WTC11 (cell line): ENCODE measurements at regions not wholly inside any gene's neighbourhood (a gene's known extent, or its start where the extent isn't known, plus 50 kb on each side); places are given as distances from the start of the nearest gene placed in this dataset.

Experiments used
- ATAC-seq: fragments of 200-7000 bp; cut with Tn5 transposase; 2 replicates; pipeline ENCODE4 v1.10.0; 2021; ENCODE audit warnings: mild to moderate bottlenecking, moderate library complexity
- CTCF ChIA-PET: fragments of 300-600 bp; sonication (Branson Sonifier 250); formaldehyde crosslinking; loops from one replicate; lab custom pipeline; 2021; ENCODE audit warnings: antibody characterized with exemption; lab: Charles Lee
- POLR2A ChIA-PET: fragments of 350-600 bp; sonication (Branson Sonifier 250); formaldehyde crosslinking; loops from one replicate; lab custom pipeline; 2021; ENCODE audit warnings: antibody characterized with exemption; lab: Charles Lee
- DNase-seq: peaks from one replicate; pipeline ENCODE4 v3.0.0; 2021; ENCODE audit warnings: low spot score
- H3K27ac Mint-ChIP-seq: 2 replicates; pipeline ENCODE4 v1.8.0; 2021; ENCODE audit warnings: mixed read lengths
- H3K27me3 Mint-ChIP-seq: 2 replicates; pipeline ENCODE4 v1.8.0; 2021; ENCODE audit warnings: low read depth, mild to moderate bottlenecking, moderate library complexity, mixed read lengths
- H3K36me3 Mint-ChIP-seq: 2 replicates; pipeline ENCODE4 v1.8.0; 2021; ENCODE audit warnings: mixed read lengths
- H3K4me1 Mint-ChIP-seq: 2 replicates; pipeline ENCODE4 v1.8.0; 2022; ENCODE audit warnings: mixed read lengths
- H3K4me3 Mint-ChIP-seq: 2 replicates; pipeline ENCODE4 v1.8.0; 2021; ENCODE audit warnings: mild to moderate bottlenecking, moderate library complexity, mixed read lengths
- H3K9me3 Mint-ChIP-seq: 2 replicates; pipeline ENCODE4 v1.8.0; 2021; ENCODE audit warnings: mixed read lengths
- ATF3 ChIP-seq: sonication (generic); formaldehyde crosslinking; conservative IDR thresholded peaks from 2 replicates; pipeline ENCODE4 v1.8.1; 2022; ENCODE audit warnings: mild to moderate bottlenecking, missing genetic modification reagents
- CBFB ChIP-seq: sonication (generic); formaldehyde crosslinking; IDR thresholded peaks from 2 replicates; pipeline ENCODE4 v1.8.1; 2022; ENCODE audit warnings: mild to moderate bottlenecking, low read depth, missing genetic modification reagents
- CREM ChIP-seq: sonication (generic); formaldehyde crosslinking; IDR thresholded peaks from 2 replicates; pipeline ENCODE4 v1.8.1; 2022; ENCODE audit warnings: mild to moderate bottlenecking, missing genetic modification reagents, moderate library complexity
- EMX1 ChIP-seq: fragments of 250-450 bp; sonication (Bioruptor Pico); IDR thresholded peaks from 2 replicates; pipeline ENCODE4 v1.8.0; 2021; ENCODE audit warnings: mild to moderate bottlenecking
- GRHL2 ChIP-seq: fragments of 250-450 bp; sonication (Bioruptor Pico); IDR thresholded peaks from 2 replicates; pipeline ENCODE4 v1.8.0; 2022; ENCODE audit warnings: mild to moderate bottlenecking, moderate library complexity; ENCODE audit not compliant: insufficient replicate concordance, severe bottlenecking
- NFE2L1 ChIP-seq: sonication (generic); formaldehyde crosslinking; IDR thresholded peaks from 2 replicates; pipeline ENCODE4 v1.8.1; 2023; ENCODE audit warnings: missing genetic modification reagents
- NR2C2 ChIP-seq: sonication (generic); formaldehyde crosslinking; IDR thresholded peaks from 2 replicates; pipeline ENCODE4 v1.8.0; 2022; ENCODE audit warnings: mild to moderate bottlenecking, missing genetic modification reagents
- OVOL2 ChIP-seq: fragments of 250-450 bp; sonication (Bioruptor Pico); IDR thresholded peaks from 2 replicates; pipeline ENCODE4 v1.9.0; 2021; ENCODE audit warnings: mild to moderate bottlenecking, borderline replicate concordance
- PRRX2 ChIP-seq: fragments of 250-450 bp; sonication (Bioruptor Pico); IDR thresholded peaks from 2 replicates; pipeline ENCODE4 v1.8.0; 2021; ENCODE audit warnings: mild to moderate bottlenecking
- RELA ChIP-seq: sonication (generic); formaldehyde crosslinking; IDR thresholded peaks from 2 replicates; pipeline ENCODE4 v1.8.1; 2022; ENCODE audit warnings: missing genetic modification reagents, mild to moderate bottlenecking, borderline replicate concordance
- SP1 ChIP-seq: sonication (generic); formaldehyde crosslinking; conservative IDR thresholded peaks from 2 replicates; pipeline ENCODE4 v1.8.1; 2022; ENCODE audit warnings: missing genetic modification reagents
- TP53 ChIP-seq: sonication (generic); formaldehyde crosslinking; IDR thresholded peaks from 2 replicates; pipeline ENCODE4 v1.8.1; 2023; ENCODE audit warnings: mild to moderate bottlenecking, missing genetic modification reagents
- USF1 ChIP-seq: sonication (generic); formaldehyde crosslinking; IDR thresholded peaks from 2 replicates; pipeline ENCODE4 v1.8.0; 2022; ENCODE audit warnings: mild to moderate bottlenecking, missing genetic modification reagents
- ZBTB21 ChIP-seq: sonication (generic); formaldehyde crosslinking; IDR thresholded peaks from 2 replicates; pipeline ENCODE4 v1.8.1; 2023; ENCODE audit warnings: mild to moderate bottlenecking, missing genetic modification reagents, borderline replicate concordance
- ZNF263 ChIP-seq: sonication (generic); formaldehyde crosslinking; IDR thresholded peaks from 2 replicates; pipeline ENCODE4 v1.8.1; 2022; ENCODE audit warnings: low read depth, mild to moderate bottlenecking, moderate library complexity, missing genetic modification reagents
- TF ChIP-seq, protein P1 (sequence below): sonication (generic); formaldehyde crosslinking; IDR thresholded peaks from 2 replicates; pipeline ENCODE4 v1.8.0; 2022; ENCODE audit warnings: missing genetic modification reagents
- TF ChIP-seq, protein P2 (sequence below): sonication (generic); formaldehyde crosslinking; IDR thresholded peaks from 2 replicates; pipeline ENCODE4 v1.8.1; 2022; ENCODE audit warnings: low read depth, mild to moderate bottlenecking, moderate library complexity, missing genetic modification reagents, borderline replicate concordance
- TF ChIP-seq, protein P3 (sequence below): sonication (generic); formaldehyde crosslinking; conservative IDR thresholded peaks from 2 replicates; pipeline ENCODE4 v1.8.1; 2023; ENCODE audit warnings: mild to moderate bottlenecking, low read depth, missing genetic modification reagents, moderate library complexity
- TF ChIP-seq, protein P4 (sequence below): sonication (generic); formaldehyde crosslinking; IDR thresholded peaks from 2 replicates; pipeline ENCODE4 v1.8.1; 2022; ENCODE audit warnings: mild to moderate bottlenecking, moderate library complexity, missing genetic modification reagents
- TF ChIP-seq, protein P5 (sequence below): sonication (generic); formaldehyde crosslinking; IDR thresholded peaks from 2 replicates; pipeline ENCODE4 v1.8.0; 2022; ENCODE audit warnings: mild to moderate bottlenecking, missing genetic modification reagents
- TF ChIP-seq, protein P6 (sequence below): fragments of 250-450 bp; sonication (Bioruptor Pico); IDR thresholded peaks from 2 replicates; pipeline ENCODE4 v1.9.0; 2021; ENCODE audit warnings: mild to moderate bottlenecking, borderline replicate concordance

GRCh38 chr17:34720760-34721159 lies 141.4 kb downstream of the TMEM132E start (continued):
- TF ChIP-seq, protein P1, sequence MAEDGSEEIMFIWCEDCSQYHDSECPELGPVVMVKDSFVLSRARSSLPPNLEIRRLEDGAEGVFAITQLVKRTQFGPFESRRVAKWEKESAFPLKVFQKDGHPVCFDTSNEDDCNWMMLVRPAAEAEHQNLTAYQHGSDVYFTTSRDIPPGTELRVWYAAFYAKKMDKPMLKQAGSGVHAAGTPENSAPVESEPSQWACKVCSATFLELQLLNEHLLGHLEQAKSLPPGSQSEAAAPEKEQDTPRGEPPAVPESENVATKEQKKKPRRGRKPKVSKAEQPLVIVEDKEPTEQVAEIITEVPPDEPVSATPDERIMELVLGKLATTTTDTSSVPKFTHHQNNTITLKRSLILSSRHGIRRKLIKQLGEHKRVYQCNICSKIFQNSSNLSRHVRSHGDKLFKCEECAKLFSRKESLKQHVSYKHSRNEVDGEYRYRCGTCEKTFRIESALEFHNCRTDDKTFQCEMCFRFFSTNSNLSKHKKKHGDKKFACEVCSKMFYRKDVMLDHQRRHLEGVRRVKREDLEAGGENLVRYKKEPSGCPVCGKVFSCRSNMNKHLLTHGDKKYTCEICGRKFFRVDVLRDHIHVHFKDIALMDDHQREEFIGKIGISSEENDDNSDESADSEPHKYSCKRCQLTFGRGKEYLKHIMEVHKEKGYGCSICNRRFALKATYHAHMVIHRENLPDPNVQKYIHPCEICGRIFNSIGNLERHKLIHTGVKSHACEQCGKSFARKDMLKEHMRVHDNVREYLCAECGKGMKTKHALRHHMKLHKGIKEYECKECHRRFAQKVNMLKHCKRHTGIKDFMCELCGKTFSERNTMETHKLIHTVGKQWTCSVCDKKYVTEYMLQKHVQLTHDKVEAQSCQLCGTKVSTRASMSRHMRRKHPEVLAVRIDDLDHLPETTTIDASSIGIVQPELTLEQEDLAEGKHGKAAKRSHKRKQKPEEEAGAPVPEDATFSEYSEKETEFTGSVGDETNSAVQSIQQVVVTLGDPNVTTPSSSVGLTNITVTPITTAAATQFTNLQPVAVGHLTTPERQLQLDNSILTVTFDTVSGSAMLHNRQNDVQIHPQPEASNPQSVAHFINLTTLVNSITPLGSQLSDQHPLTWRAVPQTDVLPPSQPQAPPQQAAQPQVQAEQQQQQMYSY, result no peak
- TF ChIP-seq TP53 (CRISPR knock-in tag) (no peak), RELA (CRISPR knock-in tag) (no peak), USF1 (CRISPR knock-in tag) (no peak), CBFB (CRISPR knock-in tag) (no peak), GRHL2 (CRISPR knock-in tag) (no peak), EMX1 (no peak)
- TF ChIP-seq, protein P2, sequence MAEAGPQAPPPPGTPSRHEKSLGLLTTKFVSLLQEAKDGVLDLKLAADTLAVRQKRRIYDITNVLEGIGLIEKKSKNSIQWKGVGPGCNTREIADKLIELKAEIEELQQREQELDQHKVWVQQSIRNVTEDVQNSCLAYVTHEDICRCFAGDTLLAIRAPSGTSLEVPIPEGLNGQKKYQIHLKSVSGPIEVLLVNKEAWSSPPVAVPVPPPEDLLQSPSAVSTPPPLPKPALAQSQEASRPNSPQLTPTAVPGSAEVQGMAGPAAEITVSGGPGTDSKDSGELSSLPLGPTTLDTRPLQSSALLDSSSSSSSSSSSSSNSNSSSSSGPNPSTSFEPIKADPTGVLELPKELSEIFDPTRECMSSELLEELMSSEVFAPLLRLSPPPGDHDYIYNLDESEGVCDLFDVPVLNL (CRISPR knock-in tag), result no peak
- TF ChIP-seq, protein P3, sequence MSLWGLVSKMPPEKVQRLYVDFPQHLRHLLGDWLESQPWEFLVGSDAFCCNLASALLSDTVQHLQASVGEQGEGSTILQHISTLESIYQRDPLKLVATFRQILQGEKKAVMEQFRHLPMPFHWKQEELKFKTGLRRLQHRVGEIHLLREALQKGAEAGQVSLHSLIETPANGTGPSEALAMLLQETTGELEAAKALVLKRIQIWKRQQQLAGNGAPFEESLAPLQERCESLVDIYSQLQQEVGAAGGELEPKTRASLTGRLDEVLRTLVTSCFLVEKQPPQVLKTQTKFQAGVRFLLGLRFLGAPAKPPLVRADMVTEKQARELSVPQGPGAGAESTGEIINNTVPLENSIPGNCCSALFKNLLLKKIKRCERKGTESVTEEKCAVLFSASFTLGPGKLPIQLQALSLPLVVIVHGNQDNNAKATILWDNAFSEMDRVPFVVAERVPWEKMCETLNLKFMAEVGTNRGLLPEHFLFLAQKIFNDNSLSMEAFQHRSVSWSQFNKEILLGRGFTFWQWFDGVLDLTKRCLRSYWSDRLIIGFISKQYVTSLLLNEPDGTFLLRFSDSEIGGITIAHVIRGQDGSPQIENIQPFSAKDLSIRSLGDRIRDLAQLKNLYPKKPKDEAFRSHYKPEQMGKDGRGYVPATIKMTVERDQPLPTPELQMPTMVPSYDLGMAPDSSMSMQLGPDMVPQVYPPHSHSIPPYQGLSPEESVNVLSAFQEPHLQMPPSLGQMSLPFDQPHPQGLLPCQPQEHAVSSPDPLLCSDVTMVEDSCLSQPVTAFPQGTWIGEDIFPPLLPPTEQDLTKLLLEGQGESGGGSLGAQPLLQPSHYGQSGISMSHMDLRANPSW (CRISPR knock-in tag), result no peak

- H3K27me3 Mint-ChIP-seq, result no peaks in the 10 kb centered on the region
- H3K9me3 Mint-ChIP-seq, result no peaks in the 10 kb centered on the region
- no peak overlapping the region for H3K27ac Mint-ChIP-seq
- ATAC-seq, result no peak
- H3K4me1 Mint-ChIP-seq, result no peaks in the 10 kb centered on the region
- CTCF ChIA-PET, result interaction anchor here (1.2 kb wide), 1 partner anchor 82 kb away, joined by 3 read pairs; no protein-coding TSS in a partner anchor
- no peak for DNase-seq
- H3K36me3 Mint-ChIP-seq, result no peaks in the 10 kb centered on the region
- H3K4me3 Mint-ChIP-seq, result no peak overlapping the region
- POLR2A ChIA-PET, result no interaction called here
- TF ChIP-seq EMX1, result no peak
- TF ChIP-seq ZNF263 (CRISPR knock-in tag), result no peak
- TF ChIP-seq NR2C2 (CRISPR knock-in tag), result no peak
- TF ChIP-seq CREM, result no peak
- no peak for TF ChIP-seq ATF3 (CRISPR knock-in tag)
- TF ChIP-seq SP1 (CRISPR knock-in tag), result no peak
- no peak for TF ChIP-seq NFE2L1 (CRISPR knock-in tag)
- TF ChIP-seq PRRX2, result no peak
- no peak for TF ChIP-seq CBFB (CRISPR knock-in tag)
- TF ChIP-seq, protein P4, sequence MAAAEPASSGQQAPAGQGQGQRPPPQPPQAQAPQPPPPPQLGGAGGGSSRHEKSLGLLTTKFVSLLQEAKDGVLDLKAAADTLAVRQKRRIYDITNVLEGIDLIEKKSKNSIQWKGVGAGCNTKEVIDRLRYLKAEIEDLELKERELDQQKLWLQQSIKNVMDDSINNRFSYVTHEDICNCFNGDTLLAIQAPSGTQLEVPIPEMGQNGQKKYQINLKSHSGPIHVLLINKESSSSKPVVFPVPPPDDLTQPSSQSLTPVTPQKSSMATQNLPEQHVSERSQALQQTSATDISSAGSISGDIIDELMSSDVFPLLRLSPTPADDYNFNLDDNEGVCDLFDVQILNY (CRISPR knock-in tag), result no peak
- no peak for TF ChIP-seq OVOL2
- TF ChIP-seq, protein P5, sequence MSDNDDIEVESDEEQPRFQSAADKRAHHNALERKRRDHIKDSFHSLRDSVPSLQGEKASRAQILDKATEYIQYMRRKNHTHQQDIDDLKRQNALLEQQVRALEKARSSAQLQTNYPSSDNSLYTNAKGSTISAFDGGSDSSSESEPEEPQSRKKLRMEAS (CRISPR knock-in tag), result no peak
- no peak for TF ChIP-seq ZBTB21 (CRISPR knock-in tag)
- TF ChIP-seq, protein P6, sequence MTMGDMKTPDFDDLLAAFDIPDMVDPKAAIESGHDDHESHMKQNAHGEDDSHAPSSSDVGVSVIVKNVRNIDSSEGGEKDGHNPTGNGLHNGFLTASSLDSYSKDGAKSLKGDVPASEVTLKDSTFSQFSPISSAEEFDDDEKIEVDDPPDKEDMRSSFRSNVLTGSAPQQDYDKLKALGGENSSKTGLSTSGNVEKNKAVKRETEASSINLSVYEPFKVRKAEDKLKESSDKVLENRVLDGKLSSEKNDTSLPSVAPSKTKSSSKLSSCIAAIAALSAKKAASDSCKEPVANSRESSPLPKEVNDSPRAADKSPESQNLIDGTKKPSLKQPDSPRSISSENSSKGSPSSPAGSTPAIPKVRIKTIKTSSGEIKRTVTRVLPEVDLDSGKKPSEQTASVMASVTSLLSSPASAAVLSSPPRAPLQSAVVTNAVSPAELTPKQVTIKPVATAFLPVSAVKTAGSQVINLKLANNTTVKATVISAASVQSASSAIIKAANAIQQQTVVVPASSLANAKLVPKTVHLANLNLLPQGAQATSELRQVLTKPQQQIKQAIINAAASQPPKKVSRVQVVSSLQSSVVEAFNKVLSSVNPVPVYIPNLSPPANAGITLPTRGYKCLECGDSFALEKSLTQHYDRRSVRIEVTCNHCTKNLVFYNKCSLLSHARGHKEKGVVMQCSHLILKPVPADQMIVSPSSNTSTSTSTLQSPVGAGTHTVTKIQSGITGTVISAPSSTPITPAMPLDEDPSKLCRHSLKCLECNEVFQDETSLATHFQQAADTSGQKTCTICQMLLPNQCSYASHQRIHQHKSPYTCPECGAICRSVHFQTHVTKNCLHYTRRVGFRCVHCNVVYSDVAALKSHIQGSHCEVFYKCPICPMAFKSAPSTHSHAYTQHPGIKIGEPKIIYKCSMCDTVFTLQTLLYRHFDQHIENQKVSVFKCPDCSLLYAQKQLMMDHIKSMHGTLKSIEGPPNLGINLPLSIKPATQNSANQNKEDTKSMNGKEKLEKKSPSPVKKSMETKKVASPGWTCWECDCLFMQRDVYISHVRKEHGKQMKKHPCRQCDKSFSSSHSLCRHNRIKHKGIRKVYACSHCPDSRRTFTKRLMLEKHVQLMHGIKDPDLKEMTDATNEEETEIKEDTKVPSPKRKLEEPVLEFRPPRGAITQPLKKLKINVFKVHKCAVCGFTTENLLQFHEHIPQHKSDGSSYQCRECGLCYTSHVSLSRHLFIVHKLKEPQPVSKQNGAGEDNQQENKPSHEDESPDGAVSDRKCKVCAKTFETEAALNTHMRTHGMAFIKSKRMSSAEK, result no peak
Observed at GRCh38 chr17:34719569-34719968, 140.2 kb downstream of the TMEM132E start.
